ENCODE measurements at regions not wholly inside any gene's neighbourhood (a gene's known extent, or its start where the extent isn't known, plus 50 kb on each side); places are given as distances from the start of the nearest gene placed in this dataset.

DNA sequence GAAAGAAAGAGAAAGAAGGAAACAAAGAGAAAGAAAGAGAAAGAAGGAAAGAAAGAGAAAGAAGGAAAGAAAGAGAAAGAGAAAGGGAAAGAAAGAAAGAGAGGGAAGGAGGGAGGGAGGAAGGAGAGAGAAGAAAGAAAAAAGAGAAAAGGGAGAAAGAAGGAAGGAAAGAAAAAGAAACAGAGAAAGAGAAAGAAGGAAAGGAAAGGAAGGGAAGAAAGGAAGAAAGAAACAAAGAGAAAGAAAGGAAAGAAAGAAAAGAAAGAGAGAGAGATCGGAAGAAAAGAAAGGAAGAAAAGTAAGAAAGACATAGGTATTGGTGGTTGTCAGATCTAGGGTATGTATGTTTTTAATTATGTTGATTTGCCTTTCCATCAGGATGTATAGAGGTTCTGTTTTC is 342.3 kb downstream of the FOXG1 start:
- TF ChIP-seq, protein P1, sequence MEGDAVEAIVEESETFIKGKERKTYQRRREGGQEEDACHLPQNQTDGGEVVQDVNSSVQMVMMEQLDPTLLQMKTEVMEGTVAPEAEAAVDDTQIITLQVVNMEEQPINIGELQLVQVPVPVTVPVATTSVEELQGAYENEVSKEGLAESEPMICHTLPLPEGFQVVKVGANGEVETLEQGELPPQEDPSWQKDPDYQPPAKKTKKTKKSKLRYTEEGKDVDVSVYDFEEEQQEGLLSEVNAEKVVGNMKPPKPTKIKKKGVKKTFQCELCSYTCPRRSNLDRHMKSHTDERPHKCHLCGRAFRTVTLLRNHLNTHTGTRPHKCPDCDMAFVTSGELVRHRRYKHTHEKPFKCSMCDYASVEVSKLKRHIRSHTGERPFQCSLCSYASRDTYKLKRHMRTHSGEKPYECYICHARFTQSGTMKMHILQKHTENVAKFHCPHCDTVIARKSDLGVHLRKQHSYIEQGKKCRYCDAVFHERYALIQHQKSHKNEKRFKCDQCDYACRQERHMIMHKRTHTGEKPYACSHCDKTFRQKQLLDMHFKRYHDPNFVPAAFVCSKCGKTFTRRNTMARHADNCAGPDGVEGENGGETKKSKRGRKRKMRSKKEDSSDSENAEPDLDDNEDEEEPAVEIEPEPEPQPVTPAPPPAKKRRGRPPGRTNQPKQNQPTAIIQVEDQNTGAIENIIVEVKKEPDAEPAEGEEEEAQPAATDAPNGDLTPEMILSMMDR (IDR thresholded peaks at IDR 0.05) = no peak
- TF ChIP-seq POLR2A (IDR thresholded peaks at IDR 0.05) (no peak), POLR2AphosphoS5 (IDR thresholded peaks at IDR 0.05; ENCODE audit: insufficient read depth in 1 of 2, low read depth in 1 of 2) (no peak)
